ENCODE measurements at regions not wholly inside any gene's neighbourhood (a gene's known extent, or its start where the extent isn't known, plus 50 kb on each side); places are given as distances from the start of the nearest gene placed in this dataset.

- no peak for TF ChIP-seq GABPA (IDR thresholded peaks at IDR 0.05 in 1 of 2, conservative IDR thresholded peaks at IDR 0.05 in 1 of 2)
- TF ChIP-seq, protein P1, sequence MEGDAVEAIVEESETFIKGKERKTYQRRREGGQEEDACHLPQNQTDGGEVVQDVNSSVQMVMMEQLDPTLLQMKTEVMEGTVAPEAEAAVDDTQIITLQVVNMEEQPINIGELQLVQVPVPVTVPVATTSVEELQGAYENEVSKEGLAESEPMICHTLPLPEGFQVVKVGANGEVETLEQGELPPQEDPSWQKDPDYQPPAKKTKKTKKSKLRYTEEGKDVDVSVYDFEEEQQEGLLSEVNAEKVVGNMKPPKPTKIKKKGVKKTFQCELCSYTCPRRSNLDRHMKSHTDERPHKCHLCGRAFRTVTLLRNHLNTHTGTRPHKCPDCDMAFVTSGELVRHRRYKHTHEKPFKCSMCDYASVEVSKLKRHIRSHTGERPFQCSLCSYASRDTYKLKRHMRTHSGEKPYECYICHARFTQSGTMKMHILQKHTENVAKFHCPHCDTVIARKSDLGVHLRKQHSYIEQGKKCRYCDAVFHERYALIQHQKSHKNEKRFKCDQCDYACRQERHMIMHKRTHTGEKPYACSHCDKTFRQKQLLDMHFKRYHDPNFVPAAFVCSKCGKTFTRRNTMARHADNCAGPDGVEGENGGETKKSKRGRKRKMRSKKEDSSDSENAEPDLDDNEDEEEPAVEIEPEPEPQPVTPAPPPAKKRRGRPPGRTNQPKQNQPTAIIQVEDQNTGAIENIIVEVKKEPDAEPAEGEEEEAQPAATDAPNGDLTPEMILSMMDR (IDR thresholded peaks at IDR 0.05; ENCODE audit: low read depth, low read length, missing input control): no peak
- TF ChIP-seq HNF4A (conservative IDR thresholded peaks at IDR 0.05): no peak
- no peak for TF ChIP-seq EGR1 (IDR thresholded peaks at IDR 0.05; ENCODE audit: low read depth in 2 of 2)
- TF ChIP-seq, protein P2, sequence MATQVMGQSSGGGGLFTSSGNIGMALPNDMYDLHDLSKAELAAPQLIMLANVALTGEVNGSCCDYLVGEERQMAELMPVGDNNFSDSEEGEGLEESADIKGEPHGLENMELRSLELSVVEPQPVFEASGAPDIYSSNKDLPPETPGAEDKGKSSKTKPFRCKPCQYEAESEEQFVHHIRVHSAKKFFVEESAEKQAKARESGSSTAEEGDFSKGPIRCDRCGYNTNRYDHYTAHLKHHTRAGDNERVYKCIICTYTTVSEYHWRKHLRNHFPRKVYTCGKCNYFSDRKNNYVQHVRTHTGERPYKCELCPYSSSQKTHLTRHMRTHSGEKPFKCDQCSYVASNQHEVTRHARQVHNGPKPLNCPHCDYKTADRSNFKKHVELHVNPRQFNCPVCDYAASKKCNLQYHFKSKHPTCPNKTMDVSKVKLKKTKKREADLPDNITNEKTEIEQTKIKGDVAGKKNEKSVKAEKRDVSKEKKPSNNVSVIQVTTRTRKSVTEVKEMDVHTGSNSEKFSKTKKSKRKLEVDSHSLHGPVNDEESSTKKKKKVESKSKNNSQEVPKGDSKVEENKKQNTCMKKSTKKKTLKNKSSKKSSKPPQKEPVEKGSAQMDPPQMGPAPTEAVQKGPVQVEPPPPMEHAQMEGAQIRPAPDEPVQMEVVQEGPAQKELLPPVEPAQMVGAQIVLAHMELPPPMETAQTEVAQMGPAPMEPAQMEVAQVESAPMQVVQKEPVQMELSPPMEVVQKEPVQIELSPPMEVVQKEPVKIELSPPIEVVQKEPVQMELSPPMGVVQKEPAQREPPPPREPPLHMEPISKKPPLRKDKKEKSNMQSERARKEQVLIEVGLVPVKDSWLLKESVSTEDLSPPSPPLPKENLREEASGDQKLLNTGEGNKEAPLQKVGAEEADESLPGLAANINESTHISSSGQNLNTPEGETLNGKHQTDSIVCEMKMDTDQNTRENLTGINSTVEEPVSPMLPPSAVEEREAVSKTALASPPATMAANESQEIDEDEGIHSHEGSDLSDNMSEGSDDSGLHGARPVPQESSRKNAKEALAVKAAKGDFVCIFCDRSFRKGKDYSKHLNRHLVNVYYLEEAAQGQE (IDR thresholded peaks at IDR 0.05): no peak
- TF ChIP-seq SP1 (IDR thresholded peaks at IDR 0.05): no peak
- TF ChIP-seq, protein P3, sequence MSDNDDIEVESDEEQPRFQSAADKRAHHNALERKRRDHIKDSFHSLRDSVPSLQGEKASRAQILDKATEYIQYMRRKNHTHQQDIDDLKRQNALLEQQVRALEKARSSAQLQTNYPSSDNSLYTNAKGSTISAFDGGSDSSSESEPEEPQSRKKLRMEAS (IDR thresholded peaks at IDR 0.05): no peak
- TF ChIP-seq YY1 (IDR thresholded peaks at IDR 0.05): no peak
- TF ChIP-seq TAF1 (conservative IDR thresholded peaks at IDR 0.05): no peak
- no peak for TF ChIP-seq RXRA (IDR thresholded peaks at IDR 0.05)
- no peak for TF ChIP-seq ATF3 (IDR thresholded peaks at IDR 0.05)
- no peak for TF ChIP-seq RAD21 (IDR thresholded peaks at IDR 0.05)
- no peak for TF ChIP-seq JUND (IDR thresholded peaks at IDR 0.05)
Observed at GRCh38 chr6:22942403-22942802, 373.0 kb downstream of the HDGFL1 start.
